HCT116 (cell line): ENCODE measurements at regions not wholly inside any gene's neighbourhood (a gene's known extent, or its start where the extent isn't known, plus 50 kb on each side); places are given as distances from the start of the nearest gene placed in this dataset.

Experiments
- CBX3 ChIP-seq: IDR thresholded peaks from 2 replicates; pipeline ENCODE4 v1.6.1; 2012; ENCODE audit warnings: low read depth
- CEBPB ChIP-seq: IDR thresholded peaks from 2 replicates; pipeline ENCODE4 v1.6.1; 2012; ENCODE audit warnings: low read depth
- CTCF ChIP-seq, 3 experiments: fragments of 200-600 bp in 1 of 3; sonication (generic) in 1 of 3; IDR thresholded peaks in 2 of 3; conservative IDR thresholded peaks in 1 of 3; 2 replicates each; pipeline ENCODE4 v1.5.1; 2012 to 2017; ENCODE audit warnings: low read depth in 2 of 3, low read length in 2 of 3, antibody characterized with exemption in 1 of 3, borderline replicate concordance in 1 of 3, control low read depth in 1 of 3, mild to moderate bottlenecking in 1 of 3, mixed read lengths in 1 of 3, mixed run types in 1 of 3, moderate library complexity in 1 of 3; ENCODE audit not compliant: insufficient read depth in 1 of 3
- EZH2phosphoT487 ChIP-seq: fragments of 200-600 bp; IDR thresholded peaks from 2 replicates; pipeline ENCODE4 v1.6.1; 2018; ENCODE audit warnings: antibody characterized with exemption, borderline replicate concordance
- POLR2A ChIP-seq: IDR thresholded peaks from 2 replicates; pipeline ENCODE4 v1.7.0; 2011; ENCODE audit warnings: borderline replicate concordance; ENCODE audit not compliant: insufficient read depth, insufficient read length; ENCODE audit errors: extremely low read depth
- YY1 ChIP-seq: IDR thresholded peaks from 2 replicates; pipeline ENCODE4 v1.6.1; 2011; ENCODE audit warnings: low read length, low read depth, moderate library complexity, mild to moderate bottlenecking; ENCODE audit not compliant: insufficient replicate concordance; ENCODE audit errors: extremely low read depth
- ZFX ChIP-seq: fragments of 450-650 bp; IDR thresholded peaks from 2 replicates; pipeline ENCODE4 v1.6.1; 2017

GRCh38 chr10:33406596-33406995 is 72.1 kb upstream of the NRP1 start:
- TF ChIP-seq POLR2A (no peak), EZH2phosphoT487 (no peak), CTCF (IDR thresholded peaks at IDR 0.05 in 2 of 3, conservative IDR thresholded peaks at IDR 0.05 in 1 of 3; ENCODE audit: borderline replicate concordance in 1 of 3, insufficient read depth in 1 of 3, low read depth in 2 of 3, low read length in 2 of 3) (no peak), ZFX (no peak), CBX3 (no peak), YY1 (no peak), CEBPB (no peak)
